Eye (tissue), 1 donor: ENCODE measurements at regions not wholly inside any gene's neighbourhood (a gene's known extent, or its start where the extent isn't known, plus 50 kb on each side); places are given as distances from the start of the nearest gene placed in this dataset.
"Not testable (repeated sequence)": the region's sequence is repeated elsewhere in the genome, so short reads cannot be mapped to it uniquely, and the experiment has no call there.

Experiments
- DNase-seq: peaks from one replicate; pipeline ENCODE4 v3.0.0-alpha.2; 2015

GRCh38 chr3:18119866-18120265, 305.3 kb downstream of the SATB1 start:
- no peak for DNase-seq

GRCh38 chr3:18114894-18115293, 310.2 kb downstream of the SATB1 start:
- no peak for DNase-seq

- DNase-seq: no peak
Measured at GRCh38 chr3:18113417-18113816, 311.7 kb downstream of the SATB1 start.

GRCh38 chr3:18112674-18113375, 312.3 kb downstream of the SATB1 start:
- DNase-seq: no peak

GRCh38 chr3:18111796-18112232, 313.3 kb downstream of the SATB1 start:
- peak; percentile 73 for DNase-seq

- DNase-seq: no peak
Measured at GRCh38 chr3:18103591-18103990, 321.5 kb downstream of the SATB1 start.

- DNase-seq: no peak
Measured at GRCh38 chr3:18100121-18100520, 325.0 kb downstream of the SATB1 start.

GRCh38 chr3:18099611-18100010, 325.5 kb downstream of the SATB1 start:
- no peak for DNase-seq

- DNase-seq: peak; percentile 33
Measured at GRCh38 chr3:18098960-18099587, 326.1 kb downstream of the SATB1 start.

GRCh38 chr3:18097989-18098388, 327.1 kb downstream of the SATB1 start:
- no peak for DNase-seq

- DNase-seq: no peak
Measured at GRCh38 chr3:18097473-18097872, 327.7 kb downstream of the SATB1 start.

- DNase-seq: no peak
Measured at GRCh38 chr3:18092726-18093125, 332.4 kb downstream of the SATB1 start.

- DNase-seq: no peak
Measured at GRCh38 chr3:18090377-18090776, 334.8 kb downstream of the SATB1 start.

GRCh38 chr3:18087988-18088387, 337.2 kb downstream of the SATB1 start:
- no peak for DNase-seq

GRCh38 chr3:18086760-18087159, 338.4 kb downstream of the SATB1 start:
- DNase-seq: peak; percentile 7

- peak; percentile 45 for DNase-seq
Measured at GRCh38 chr3:18086078-18086477, 339.1 kb downstream of the SATB1 start.

- DNase-seq: no peak
Measured at GRCh38 chr3:18085429-18085828, 339.7 kb downstream of the SATB1 start.

- not testable (repeated sequence) for DNase-seq
Measured at GRCh38 chr3:18083273-18083590, 340.8 kb upstream of the TBC1D5 start.

GRCh38 chr3:18082551-18083272, 340.3 kb upstream of the TBC1D5 start:
- no peak for DNase-seq

GRCh38 chr3:18080198-18080689, 337.8 kb upstream of the TBC1D5 start:
- DNase-seq: no peak

- no peak for DNase-seq
Measured at GRCh38 chr3:18079739-18080138, 337.3 kb upstream of the TBC1D5 start.

- no peak for DNase-seq
Measured at GRCh38 chr3:18079062-18079461, 336.6 kb upstream of the TBC1D5 start.

- no peak for DNase-seq
Measured at GRCh38 chr3:18077128-18077840, 334.9 kb upstream of the TBC1D5 start.
